ENCODE measurements at regions not wholly inside any gene's neighbourhood (a gene's known extent, or its start where the extent isn't known, plus 50 kb on each side); places are given as distances from the start of the nearest gene placed in this dataset.

DNA sequence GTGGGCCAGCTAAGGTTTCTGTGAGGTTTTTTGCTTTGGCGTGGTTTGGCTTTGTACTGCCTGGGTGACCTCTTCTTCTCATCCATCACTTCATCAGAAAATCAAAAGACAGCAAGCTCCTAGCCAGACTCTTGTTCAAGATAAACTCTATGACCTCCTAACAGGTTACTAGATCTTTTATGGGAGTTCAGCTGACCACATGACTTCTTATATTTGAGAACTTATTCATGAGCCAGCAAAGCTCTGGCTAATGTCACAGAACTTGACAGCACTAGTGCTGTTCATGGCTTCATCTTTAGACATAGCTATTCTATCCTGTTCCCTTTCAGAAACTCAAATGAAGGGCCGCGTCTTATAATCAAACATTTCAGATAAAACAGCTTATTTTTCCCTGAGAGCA lies 527.1 kb upstream of the GOLIM4 start:
- no peak for ATAC-seq
- no peak for DNase-seq (ENCODE audit: low spot score)
- intact Hi-C loops (cut with DNase I), result no loop called here

DNA sequence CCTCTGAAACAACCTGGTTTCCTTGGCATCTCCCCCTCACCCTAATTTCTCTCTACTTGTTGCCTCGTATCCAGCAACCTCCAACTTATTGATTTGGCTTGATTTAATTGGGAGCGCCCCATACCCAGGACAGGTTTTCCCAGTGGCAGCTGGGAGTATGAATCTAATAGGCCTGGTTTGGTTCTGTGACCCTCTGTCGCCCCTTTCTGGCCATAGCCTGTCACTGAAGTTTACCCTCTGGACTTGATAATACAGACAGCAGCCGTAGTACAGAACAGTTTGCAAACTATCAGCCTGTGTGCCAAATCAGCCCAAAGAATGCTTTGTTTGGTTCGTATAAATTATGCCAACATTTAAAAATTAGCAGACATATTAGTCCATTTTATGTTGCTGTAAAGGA lies 525.1 kb upstream of the GOLIM4 start:
- ATAC-seq (no peak), DNase-seq (ENCODE audit: low spot score) (no peak)
- intact Hi-C loops (cut with DNase I), result no loop called here

GRCh38 chr3:168618827-168619470 lies 523.2 kb upstream of the GOLIM4 start:
- ATAC-seq (no peak), DNase-seq (ENCODE audit: low spot score) (no peak)
- intact Hi-C loops (cut with DNase I), result no loop called here

DNA sequence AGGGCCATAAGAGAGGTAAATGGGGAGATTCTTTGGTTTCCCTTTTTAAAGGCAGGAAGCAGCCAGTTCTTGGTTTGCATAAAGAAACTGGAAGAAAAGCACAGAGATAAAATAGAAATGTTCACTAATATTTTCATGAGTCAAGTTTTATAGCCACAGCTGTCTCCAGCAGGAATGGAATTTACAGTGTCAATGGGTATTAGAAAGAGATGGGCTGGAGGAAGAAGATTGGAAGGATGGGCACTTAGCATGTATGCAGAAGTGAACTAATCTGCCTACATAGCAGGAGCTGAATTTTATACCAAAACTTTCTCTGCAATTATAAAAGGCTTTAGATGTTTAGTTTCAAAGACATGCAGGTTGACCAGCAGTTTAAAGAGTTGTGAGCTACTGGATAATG lies 521.9 kb upstream of the GOLIM4 start:
- intact Hi-C loops (cut with DNase I), result no loop called here
- ATAC-seq, result no peak

GRCh38 chr3:168616915-168617314 lies 521.2 kb upstream of the GOLIM4 start:
- no peak for ATAC-seq
- intact Hi-C loops (cut with DNase I), result no loop called here
- no peak for DNase-seq (ENCODE audit: low spot score)

More for the DNA sequence above, 521.9 kb upstream of the GOLIM4 start:
- no peak for DNase-seq (ENCODE audit: low spot score)

DNA sequence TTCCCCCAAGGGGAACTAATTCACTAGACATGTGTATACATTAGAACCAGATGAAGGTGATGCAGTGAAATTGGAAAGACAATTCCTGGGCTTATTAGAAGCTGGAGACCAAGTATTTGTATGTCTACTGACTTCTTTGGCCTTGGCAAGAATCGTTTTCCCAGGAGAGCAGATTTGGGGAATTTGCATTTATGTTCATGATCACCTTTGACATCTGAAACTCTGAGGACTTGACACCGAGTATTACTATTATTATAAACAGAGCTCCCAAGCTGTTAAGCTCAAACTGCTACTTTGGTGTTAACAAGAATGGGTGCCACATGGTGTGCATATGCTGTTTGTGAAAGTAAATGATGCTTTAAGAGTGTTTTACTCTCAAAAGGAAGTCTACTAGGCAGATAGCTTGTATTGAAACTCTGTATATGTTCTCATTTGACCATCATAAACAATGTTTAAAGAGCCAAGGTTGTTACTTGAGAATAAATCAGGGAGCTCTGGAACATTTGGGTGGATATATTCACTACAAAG lies 519.8 kb upstream of the GOLIM4 start:
- ATAC-seq (no peak), DNase-seq (ENCODE audit: low spot score) (no peak)
- intact Hi-C loops (cut with DNase I), result no loop called here

DNA sequence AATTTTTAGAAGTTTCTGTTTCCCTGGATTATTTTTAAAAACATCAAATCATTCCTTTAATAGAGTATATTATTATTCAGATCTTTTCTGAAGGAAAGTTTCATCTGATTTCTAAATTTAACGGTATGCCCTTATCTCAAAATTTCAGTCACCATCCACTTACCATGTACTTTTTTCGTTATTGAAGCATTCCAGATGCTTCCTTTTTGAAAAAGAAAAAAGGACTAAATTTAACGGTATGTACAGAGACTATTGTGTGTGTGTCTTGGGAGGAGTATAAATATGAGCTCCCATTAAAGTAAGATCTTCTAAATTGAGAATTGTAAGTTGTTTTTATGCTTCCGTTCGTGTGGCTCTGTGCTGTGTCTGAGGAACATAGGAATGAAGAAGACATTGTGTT lies 517.4 kb upstream of the GOLIM4 start:
- DNase-seq (ENCODE audit: low spot score) (no peak), ATAC-seq (no peak)
- intact Hi-C loops (cut with DNase I), result no loop called here

DNA sequence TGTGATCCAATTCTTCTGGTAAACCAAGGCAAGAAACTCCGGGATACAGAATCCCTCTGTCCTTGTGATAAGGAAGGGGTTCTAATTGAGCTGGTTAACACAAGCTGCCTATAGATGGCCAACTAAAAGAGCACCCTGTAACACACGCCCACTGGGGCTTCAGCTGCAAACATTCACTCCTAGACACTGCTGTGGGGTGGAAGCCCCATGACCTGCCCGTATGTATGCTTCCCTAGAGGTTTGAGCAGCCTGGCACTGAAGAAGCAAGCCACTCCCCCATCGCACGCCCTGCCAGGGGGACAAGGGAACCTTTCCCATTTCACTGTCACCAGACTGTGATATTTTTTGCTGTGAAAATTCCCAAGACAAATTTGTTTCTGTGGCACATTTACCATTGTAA lies 516.9 kb upstream of the GOLIM4 start:
- DNase-seq (ENCODE audit: low spot score) (no peak), ATAC-seq (no peak)
- intact Hi-C loops (cut with DNase I), result no loop called here

- intact Hi-C loops (cut with DNase I), result no loop called here
- no peak for DNase-seq (ENCODE audit: low spot score)
- no peak for ATAC-seq
These were observed 516.1 kb upstream of the GOLIM4 start for GRCh38 chr3:168611826-168612225.

DNA sequence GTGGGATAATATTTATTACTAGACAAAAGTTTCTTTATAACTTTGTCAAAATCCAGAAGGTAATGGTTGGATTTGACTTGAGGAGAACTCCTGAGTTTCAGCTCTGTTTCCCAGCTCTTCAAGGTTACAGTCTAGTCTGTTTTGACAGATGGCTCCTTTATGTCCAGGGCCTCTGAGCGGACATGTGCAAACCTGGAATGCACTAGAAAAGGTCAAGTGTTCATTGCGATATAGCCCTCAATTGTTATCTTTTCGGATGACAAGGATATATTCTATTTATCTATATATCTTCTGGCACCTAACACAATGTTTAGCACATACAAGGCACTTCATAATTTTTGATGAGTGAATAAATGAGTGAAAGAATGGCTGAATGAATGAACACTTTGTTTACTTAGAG lies 513.2 kb upstream of the GOLIM4 start:
- intact Hi-C loops (cut with DNase I), result no loop called here
- DNase-seq (ENCODE audit: low spot score) (no peak), ATAC-seq (no peak)

DNA sequence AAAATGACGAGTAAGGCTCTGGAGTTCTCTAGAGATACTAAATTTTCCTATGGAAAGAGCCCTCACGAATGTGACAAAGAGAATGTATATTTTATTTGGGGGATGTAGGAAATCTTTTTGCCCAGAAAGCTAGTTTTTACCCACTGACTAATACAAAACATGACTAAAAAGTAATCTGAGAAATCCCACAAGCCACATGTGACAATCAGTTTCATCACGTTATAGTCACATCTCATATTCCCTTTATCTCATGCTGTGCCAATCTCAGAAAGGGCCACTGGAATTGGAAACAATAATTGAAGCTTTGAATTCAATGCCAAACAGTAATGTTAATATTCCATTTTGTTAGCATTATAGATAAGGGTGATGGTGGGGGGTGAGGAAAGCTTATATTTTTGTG lies 509.0 kb upstream of the GOLIM4 start:
- ATAC-seq, result no peak
- intact Hi-C loops (cut with DNase I), result no loop called here
- DNase-seq (ENCODE audit: low spot score), result no peak

DNA sequence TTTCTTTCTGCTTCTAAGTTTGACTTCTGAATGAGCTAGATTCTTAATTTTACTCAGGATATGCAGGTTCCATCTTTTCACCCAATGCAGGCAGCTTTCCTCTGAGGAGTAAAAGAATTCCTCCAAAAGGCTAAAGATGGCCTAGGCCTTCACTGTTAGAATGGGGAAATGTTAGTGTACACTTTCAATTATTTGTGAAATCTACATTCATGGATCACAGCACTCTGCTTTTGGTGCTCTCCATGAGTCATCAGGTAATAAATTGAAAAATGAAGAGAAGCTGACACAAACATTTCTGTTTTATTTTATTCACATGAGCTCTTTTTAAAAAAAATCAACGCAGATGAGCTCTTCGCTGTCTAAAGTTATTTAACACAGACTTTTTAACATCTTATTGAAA lies 502.5 kb upstream of the GOLIM4 start:
- ATAC-seq, result no peak
- intact Hi-C loops (cut with DNase I), result no loop called here
- DNase-seq (ENCODE audit: low spot score), result no peak

GRCh38 chr3:168596175-168596823 lies 500.6 kb upstream of the GOLIM4 start:
- DNase-seq (ENCODE audit: low spot score) (no peak), ATAC-seq (no peak)
- intact Hi-C loops (cut with DNase I), result no loop called here

DNA sequence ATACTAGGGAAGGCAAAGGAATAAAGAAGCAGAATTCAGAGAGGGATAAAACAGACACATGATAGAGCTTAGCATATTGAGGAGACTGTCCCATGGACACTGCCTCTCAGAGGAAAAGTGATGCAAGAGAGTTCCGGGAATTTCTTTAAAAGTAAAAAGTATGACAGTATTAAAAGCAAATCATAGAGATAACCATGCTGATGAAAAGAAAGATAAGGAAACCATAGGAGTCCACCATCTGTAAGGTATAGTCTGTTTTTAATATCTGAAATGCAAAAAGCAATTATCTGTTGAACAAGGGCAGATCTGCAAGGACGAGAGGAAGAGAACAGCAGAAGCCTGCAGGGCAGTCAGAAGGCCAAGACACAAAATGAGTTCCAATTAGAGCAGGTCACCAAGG lies 495.9 kb upstream of the GOLIM4 start:
- intact Hi-C loops (cut with DNase I), result no loop called here
- DNase-seq (ENCODE audit: low spot score) (no peak), ATAC-seq (no peak)

- intact Hi-C loops (cut with DNase I), result no loop called here
- ATAC-seq (no peak), DNase-seq (ENCODE audit: low spot score) (no peak)
These were observed 493.7 kb upstream of the GOLIM4 start for GRCh38 chr3:168589376-168589775.

GRCh38 chr3:168585544-168585943 lies 489.8 kb upstream of the GOLIM4 start:
- DNase-seq (ENCODE audit: low spot score) (no peak), ATAC-seq (no peak)
- intact Hi-C loops (cut with DNase I), result no loop called here

DNA sequence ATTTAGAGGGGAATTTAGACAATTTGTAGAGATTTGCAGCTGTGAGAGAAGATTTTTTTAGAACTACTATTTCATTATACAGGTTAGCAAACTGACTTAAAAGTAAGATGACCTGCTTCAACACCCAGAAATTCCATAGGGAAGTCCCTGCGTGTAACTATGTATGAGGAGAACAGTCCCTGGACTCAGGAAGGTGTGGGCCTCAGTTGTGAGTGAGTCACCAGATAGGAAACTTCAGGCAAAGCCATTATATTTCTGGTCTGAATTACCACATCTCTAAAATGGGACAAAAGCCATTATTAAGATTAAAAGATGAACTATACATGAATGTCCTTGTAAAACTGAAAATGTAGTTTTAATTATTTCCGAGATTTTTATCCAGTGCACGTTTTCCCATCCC lies 488.3 kb upstream of the GOLIM4 start:
- no peak for DNase-seq (ENCODE audit: low spot score)
- intact Hi-C loops (cut with DNase I), result no loop called here
- ATAC-seq, result no peak

GRCh38 chr3:168582503-168582902 lies 486.8 kb upstream of the GOLIM4 start:
- intact Hi-C loops (cut with DNase I), result no loop called here
- DNase-seq (ENCODE audit: low spot score) (no peak), ATAC-seq (no peak)

GRCh38 chr3:168581771-168582225 lies 486.1 kb upstream of the GOLIM4 start:
- ATAC-seq (no peak), DNase-seq (ENCODE audit: low spot score) (no peak)
- intact Hi-C loops (cut with DNase I), result no loop called here

DNA sequence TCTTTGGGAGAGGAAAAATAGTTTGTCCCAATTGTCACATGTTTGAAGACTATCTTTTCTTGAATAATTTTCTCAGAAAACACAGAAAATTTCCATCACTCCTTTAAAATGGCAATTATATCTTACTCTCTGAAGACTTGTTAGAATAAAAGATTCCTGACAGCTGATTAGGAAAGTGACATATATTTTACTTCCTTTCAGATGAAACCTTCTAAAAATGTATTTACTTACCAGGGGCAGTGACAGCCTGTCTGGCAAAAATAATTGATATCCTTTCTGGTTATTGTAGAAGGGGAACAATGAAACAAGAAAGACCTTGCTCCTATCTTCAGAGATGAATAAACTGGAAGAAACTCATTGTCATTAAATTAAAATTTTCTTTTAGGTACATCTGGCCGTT lies 483.3 kb upstream of the GOLIM4 start:
- no peak for DNase-seq (ENCODE audit: low spot score)
- ATAC-seq, result no peak
- intact Hi-C loops (cut with DNase I), result no loop called here

- intact Hi-C loops (cut with DNase I), result no loop called here
These were observed 480.0 kb upstream of the GOLIM4 start for GRCh38 chr3:168575750-168576149.

More at GRCh38 chr3:168575750-168576149, 480.0 kb upstream of the GOLIM4 start:
- DNase-seq (ENCODE audit: low spot score) (no peak), ATAC-seq (no peak)
